ENCODE measurements at regions not wholly inside any gene's neighbourhood (a gene's known extent, or its start where the extent isn't known, plus 50 kb on each side); places are given as distances from the start of the nearest gene placed in this dataset.

DNA sequence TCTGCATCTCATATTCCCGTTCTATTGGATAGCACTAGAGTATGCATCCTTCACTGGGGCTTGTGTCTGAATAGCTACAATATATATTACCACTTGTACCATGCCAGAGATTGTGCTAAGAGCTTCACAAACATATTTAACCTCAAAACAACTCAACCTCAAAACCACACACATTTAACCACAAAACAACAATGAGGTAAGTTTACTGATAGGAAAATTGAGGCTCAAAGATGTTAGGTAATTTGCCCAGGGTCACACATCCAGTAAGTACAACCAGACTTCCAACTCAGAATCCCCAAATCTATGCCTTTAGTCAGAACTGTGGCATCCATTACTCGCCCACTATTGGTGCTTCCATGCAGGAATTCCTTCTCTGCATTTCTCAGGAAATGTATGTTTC lies 220.0 kb downstream of the FAM43A start:
- Histone ChIP-seq H3K4me1 (no peaks in the 10 kb centered on the region), H3K9me3 (no peaks in the 10 kb centered on the region), H3K4me3 (replicated peaks in 1 of 3) (no peak overlapping the region), H3K36me3 (no peaks in the 10 kb centered on the region), H3K27ac (no peak overlapping the region), H3K27me3 (no peaks in the 10 kb centered on the region)
- intact Hi-C loops (cut with DNase I), result no loop called here
- 98 to 99% methylated on average over 2 of the region's 2 CpGs for WGBS, 2 donors
- DNase-seq, result no peak
- TF ChIP-seq CTCF (IDR thresholded peaks at IDR 0.05), result no peak
- TF ChIP-seq POLR2A (IDR thresholded peaks at IDR 0.05), result no peak

- no peak overlapping the region for H3K4me3 ChIP-seq (replicated peaks in 1 of 3)
- intact Hi-C loops (cut with DNase I), result no loop called here
- H3K9me3 ChIP-seq, result no peaks in the 10 kb centered on the region
- H3K27ac ChIP-seq, result no peak overlapping the region
- 80 to 84% methylated on average over 4 of the region's 4 CpGs for WGBS, 2 donors
- no peaks in the 10 kb centered on the region for H3K36me3 ChIP-seq
- no peak for DNase-seq
- H3K4me1 ChIP-seq, result no peaks in the 10 kb centered on the region
- TF ChIP-seq POLR2A (IDR thresholded peaks at IDR 0.05), result no peak
- no peaks in the 10 kb centered on the region for H3K27me3 ChIP-seq
These were observed 220.5 kb downstream of the FAM43A start for GRCh38 chr3:194906229-194906629.

GRCh38 chr3:194906970-194907629 lies 221.4 kb downstream of the FAM43A start:
- Histone ChIP-seq H3K4me1 (no peaks in the 10 kb centered on the region), H3K9me3 (no peaks in the 10 kb centered on the region), H3K36me3 (no peaks in the 10 kb centered on the region), H3K27ac (no peak overlapping the region), H3K27me3 (no peaks in the 10 kb centered on the region), H3K4me3 (replicated peaks in 1 of 3) (no peak overlapping the region)
- 89% methylated on average over 11 of the region's 11 CpGs for WGBS, 2 donors
- TF ChIP-seq POLR2A (IDR thresholded peaks at IDR 0.05) (no peak), CTCF (IDR thresholded peaks at IDR 0.05) (no peak)
- intact Hi-C loops (cut with DNase I), result no loop called here
- DNase-seq, result no peak

DNA sequence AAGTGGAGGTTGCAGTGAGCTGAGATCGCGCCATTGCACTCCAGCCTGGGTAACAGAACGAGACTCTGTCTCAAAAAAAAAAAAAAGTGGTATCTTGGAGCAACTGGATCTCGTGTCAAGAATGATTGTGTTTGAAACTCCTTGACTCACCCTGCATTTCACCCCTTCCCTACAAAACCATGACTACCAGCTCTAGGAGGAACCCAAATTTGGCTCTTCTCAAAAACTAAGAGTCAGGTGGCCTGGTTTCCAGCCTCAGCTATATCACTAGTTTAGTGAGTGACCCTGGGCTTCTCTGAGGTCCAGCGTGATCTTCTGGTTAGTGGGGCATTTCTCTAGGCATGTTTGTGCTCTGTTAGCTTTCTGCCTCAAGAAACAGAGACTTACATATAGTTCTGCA lies 222.1 kb downstream of the FAM43A start:
- intact Hi-C loops (cut with DNase I), result no loop called here
- Histone ChIP-seq H3K36me3 (no peaks in the 10 kb centered on the region), H3K4me1 (no peaks in the 10 kb centered on the region), H3K27me3 (no peaks in the 10 kb centered on the region), H3K27ac (no peak overlapping the region), H3K4me3 (replicated peaks in 1 of 3) (no peak overlapping the region), H3K9me3 (no peaks in the 10 kb centered on the region)
- TF ChIP-seq CTCF (IDR thresholded peaks at IDR 0.05) (no peak), POLR2A (IDR thresholded peaks at IDR 0.05) (no peak)
- DNase-seq, result no peak
- 68 to 77% methylated on average over 5 of the region's 5 CpGs for WGBS, 2 donors

GRCh38 chr3:194908496-194908895 lies 222.8 kb downstream of the FAM43A start:
- no peak for DNase-seq
- no peak for TF ChIP-seq CTCF (IDR thresholded peaks at IDR 0.05)
- TF ChIP-seq POLR2A (IDR thresholded peaks at IDR 0.05), result no peak
- intact Hi-C loops (cut with DNase I), result no loop called here
- Histone ChIP-seq H3K27me3 (no peaks in the 10 kb centered on the region), H3K9me3 (no peaks in the 10 kb centered on the region), H3K27ac (no peak overlapping the region), H3K4me1 (no peaks in the 10 kb centered on the region), H3K4me3 (replicated peaks in 1 of 3) (no peak overlapping the region), H3K36me3 (no peaks in the 10 kb centered on the region)
- 82 to 88% methylated on average over 5 of the region's 5 CpGs for WGBS, 2 donors

Data from thyroid gland (tissue), 4 donors.